ENCODE measurements at regions not wholly inside any gene's neighbourhood (a gene's known extent, or its start where the extent isn't known, plus 50 kb on each side); places are given as distances from the start of the nearest gene placed in this dataset.

- no peak for DNase-seq (ENCODE audit: insufficient read length, low spot score)
- TF ChIP-seq CTCF (IDR thresholded peaks at IDR 0.05; ENCODE audit: insufficient read depth, missing control alignments), result no peak
- FAIRE-seq, result no peak
These were observed 138.2 kb upstream of the LRFN2 start for GRCh38 chr6:40725390-40725789.

GRCh38 chr6:40724886-40725285 lies 137.7 kb upstream of the LRFN2 start:
- TF ChIP-seq CTCF (IDR thresholded peaks at IDR 0.05; ENCODE audit: insufficient read depth, missing control alignments), result no peak
- no peak for DNase-seq (ENCODE audit: insufficient read length, low spot score)
- no peak for FAIRE-seq

GRCh38 chr6:40723967-40724366 lies 136.8 kb upstream of the LRFN2 start:
- TF ChIP-seq CTCF (IDR thresholded peaks at IDR 0.05; ENCODE audit: insufficient read depth, missing control alignments), result no peak
- DNase-seq (ENCODE audit: insufficient read length, low spot score), result no peak
- no peak for FAIRE-seq

- no peak for TF ChIP-seq CTCF (IDR thresholded peaks at IDR 0.05; ENCODE audit: insufficient read depth, missing control alignments)
- DNase-seq (ENCODE audit: insufficient read length, low spot score) (no peak), FAIRE-seq (no peak)
These were observed 135.5 kb upstream of the LRFN2 start for GRCh38 chr6:40722553-40723258.

- no peak for FAIRE-seq
- TF ChIP-seq CTCF (IDR thresholded peaks at IDR 0.05; ENCODE audit: insufficient read depth, missing control alignments), result no peak
- DNase-seq (ENCODE audit: insufficient read length, low spot score), result no peak
These were observed 134.9 kb upstream of the LRFN2 start for GRCh38 chr6:40722091-40722490.

GRCh38 chr6:40721271-40721952 lies 134.2 kb upstream of the LRFN2 start:
- TF ChIP-seq CTCF (IDR thresholded peaks at IDR 0.05; ENCODE audit: insufficient read depth, missing control alignments), result no peak
- no peak for DNase-seq (ENCODE audit: insufficient read length, low spot score)
- no peak for FAIRE-seq

GRCh38 chr6:40720375-40720748 lies 133.2 kb upstream of the LRFN2 start:
- DNase-seq (ENCODE audit: insufficient read length, low spot score) (no peak), FAIRE-seq (no peak)

More at GRCh38 chr6:40720375-40720748, 133.2 kb upstream of the LRFN2 start:
- TF ChIP-seq CTCF (IDR thresholded peaks at IDR 0.05; ENCODE audit: insufficient read depth, missing control alignments), result no peak
